D341Med (cell line): ENCODE measurements at regions not wholly inside any gene's neighbourhood (a gene's known extent, or its start where the extent isn't known, plus 50 kb on each side); places are given as distances from the start of the nearest gene placed in this dataset.
A peak's percentile ranks its signal among the peaks of the same experiment; 100 is the strongest.
"Not testable (repeated sequence)": the region's sequence is repeated elsewhere in the genome, so short reads cannot be mapped to it uniquely, and the experiment has no call there.

ENCODE experiments used
- DNase-seq: peaks from one replicate; pipeline ENCODE4 v3.0.0; 2012; ENCODE audit warnings: low spot score

- DNase-seq, result not testable (repeated sequence)
Measured at GRCh38 chr9:2279138-2279537, 264.0 kb downstream of the SMARCA2 start.

DNA sequence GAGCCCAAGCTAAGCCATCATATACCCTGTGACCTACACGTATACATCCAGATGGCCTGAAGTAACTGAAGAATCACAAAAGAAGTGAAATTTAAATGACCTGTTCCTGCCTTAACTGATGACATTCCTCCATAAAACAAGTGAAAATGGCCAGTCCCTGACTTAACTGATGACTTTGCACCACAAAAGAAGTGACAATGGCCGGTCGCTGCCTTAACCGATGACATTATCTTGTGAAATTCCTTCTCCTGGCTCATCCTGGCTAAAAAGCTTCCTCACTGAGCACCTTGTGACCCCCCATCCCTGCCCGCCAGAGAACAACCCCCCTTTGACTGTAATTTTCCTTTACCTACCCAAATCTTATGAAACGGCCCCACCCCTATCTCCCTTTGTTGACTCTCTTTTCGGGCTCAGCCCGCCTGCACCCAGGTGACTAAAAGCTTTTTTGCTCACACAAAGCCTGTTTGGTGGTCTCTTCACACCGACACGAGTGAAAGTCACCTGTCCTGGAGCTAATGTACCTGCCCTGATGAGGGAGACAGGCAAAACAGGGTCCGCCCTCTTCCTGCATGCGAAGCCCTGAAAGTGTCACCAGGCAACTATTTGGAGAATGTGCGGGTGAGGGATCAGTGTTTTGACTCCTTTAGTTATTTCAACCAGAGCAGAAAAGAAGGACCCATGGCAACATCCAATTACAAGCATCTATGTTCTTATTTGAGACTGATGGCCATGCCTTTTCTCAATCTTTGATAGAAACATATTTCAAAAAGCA is 266.1 kb downstream of the SMARCA2 start:
- DNase-seq, result no peak

DNA sequence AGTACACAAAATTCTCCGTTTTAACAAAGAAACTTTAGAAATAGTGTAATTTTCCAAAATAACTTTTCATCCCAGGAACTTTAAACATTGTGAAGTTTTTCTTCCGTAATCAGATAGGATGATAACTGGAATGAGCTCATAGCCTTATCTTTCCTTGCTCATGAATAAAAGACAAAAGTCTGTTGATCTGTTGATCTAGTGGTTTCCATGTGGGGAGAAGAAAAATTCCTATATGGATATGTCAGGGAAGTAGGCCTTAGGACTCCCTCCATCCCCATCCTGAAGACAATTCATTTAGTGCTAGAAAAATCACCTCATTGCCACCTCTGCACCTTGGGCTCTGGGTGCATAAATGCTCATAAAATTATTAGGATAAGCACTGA is 266.6 kb downstream of the SMARCA2 start:
- no peak for DNase-seq

DNA sequence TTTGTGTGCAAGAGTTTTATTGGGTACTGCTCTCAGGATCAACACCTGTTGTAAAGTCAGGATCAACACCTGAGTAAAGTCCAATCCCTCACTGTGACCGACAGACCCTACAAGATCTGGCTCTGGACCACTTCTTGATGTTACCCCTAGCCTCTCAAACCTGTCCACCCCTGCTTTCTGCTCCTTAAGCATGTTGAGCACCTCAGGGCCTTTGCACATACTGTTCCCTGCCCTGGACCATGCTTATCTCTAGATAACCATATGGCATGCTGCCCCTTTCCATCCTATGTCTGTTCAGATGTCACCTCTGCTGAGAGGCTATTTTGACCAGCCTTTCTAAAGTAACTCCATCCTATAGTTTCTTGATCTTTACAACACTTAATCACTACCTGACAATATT is 269.6 kb downstream of the SMARCA2 start:
- DNase-seq, result no peak

- DNase-seq, result no peak
Measured at GRCh38 chr9:2285416-2286332, 270.5 kb downstream of the SMARCA2 start.

- no peak for DNase-seq
Measured at GRCh38 chr9:2286333-2286705, 271.2 kb downstream of the SMARCA2 start.

GRCh38 chr9:2286825-2287455 is 271.8 kb downstream of the SMARCA2 start:
- no peak for DNase-seq

GRCh38 chr9:2288309-2288708 is 273.2 kb downstream of the SMARCA2 start:
- no peak for DNase-seq

- no peak for DNase-seq
Measured at GRCh38 chr9:2289263-2289662, 274.1 kb downstream of the SMARCA2 start.

DNA sequence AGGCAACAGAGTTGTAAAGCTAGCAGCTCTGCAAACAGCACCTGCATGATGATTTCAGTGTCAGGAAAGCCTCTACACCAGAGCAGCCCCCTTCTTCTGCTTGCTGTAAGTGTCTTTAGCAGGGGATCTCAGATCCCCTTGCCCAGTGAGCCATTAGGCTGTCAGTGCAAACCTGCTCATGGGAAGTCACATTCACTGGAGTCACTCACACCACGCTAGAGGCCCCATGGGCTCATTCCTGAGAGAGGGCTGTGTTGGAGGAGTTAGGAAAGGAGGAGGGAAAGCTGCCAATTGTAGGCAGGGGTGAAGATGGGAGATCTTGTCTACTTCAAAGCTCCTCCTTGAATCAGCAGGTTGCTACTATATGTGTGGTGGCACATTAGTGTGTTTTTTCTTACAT is 275.2 kb downstream of the SMARCA2 start:
- no peak for DNase-seq

DNA sequence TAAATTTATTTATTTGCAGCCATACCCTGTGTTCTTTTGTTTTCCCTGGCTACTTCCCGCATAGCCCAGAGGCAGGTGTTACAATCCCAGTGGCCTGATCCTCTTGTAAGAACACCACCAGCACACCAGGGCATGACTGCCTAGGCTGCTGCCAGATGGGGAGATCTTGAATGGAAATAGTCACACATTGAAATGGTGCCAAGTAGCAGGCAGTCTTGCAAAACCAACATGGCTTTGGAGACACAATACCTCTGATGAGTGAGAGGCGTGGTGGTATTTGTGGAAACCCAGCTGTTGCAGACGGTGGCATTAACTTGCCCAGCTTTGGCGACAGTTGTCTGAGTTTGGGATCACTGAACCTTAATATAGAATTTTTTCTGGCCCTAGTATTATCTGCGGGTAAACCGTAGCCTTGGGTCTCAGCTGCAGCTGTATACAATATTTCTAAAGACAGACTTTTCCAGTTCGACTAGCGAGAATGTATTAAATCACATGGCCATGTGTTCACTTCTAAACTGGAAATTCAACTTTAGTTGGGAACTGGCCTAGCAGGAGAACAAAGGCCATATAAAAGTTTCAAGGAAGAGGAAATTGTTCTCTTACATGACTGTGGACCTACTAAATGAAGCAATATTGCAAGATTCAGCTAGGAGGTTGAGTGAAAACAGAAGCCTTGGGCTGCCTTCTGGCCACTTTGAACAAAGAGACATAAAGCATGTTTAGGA is 277.0 kb downstream of the SMARCA2 start:
- peak; percentile 77 for DNase-seq

- no peak for DNase-seq
Measured at GRCh38 chr9:2292733-2293132, 277.6 kb downstream of the SMARCA2 start.

- no peak for DNase-seq
Measured at GRCh38 chr9:2297771-2298170, 282.6 kb downstream of the SMARCA2 start.

GRCh38 chr9:2298217-2298616 is 283.1 kb downstream of the SMARCA2 start:
- no peak for DNase-seq

DNA sequence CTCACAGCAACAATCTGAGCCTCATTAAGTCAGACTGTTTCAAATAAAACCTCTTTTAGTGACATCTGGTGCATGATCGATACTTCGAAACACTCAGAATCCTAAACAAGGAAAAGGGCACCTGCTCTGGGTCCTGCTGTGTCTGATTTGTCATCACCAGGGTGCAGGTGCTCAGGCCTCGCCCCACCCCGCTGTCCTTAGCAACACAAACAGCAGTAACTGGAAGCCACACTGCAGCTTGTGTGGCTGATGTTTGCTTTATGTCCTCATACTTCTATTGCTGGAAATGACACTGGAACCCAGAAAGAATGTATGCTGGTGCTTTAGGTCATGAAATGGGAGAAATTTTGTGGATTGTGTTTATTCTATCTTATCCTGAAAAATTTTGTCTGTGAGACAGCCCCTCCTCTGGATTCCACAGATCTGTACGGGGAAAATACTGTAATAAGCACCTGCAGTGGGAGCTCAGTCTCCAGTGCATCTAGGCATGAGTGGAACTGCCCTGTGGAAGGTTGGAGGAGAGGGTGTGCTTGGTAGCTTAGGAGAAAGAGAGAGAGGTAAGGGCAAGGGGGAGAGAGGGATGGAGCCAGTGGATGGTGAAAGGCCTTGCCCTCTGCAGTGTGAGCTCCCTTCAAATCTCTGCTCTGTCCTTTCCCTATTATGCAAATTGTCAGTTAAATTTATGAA is 284.2 kb downstream of the SMARCA2 start:
- no peak for DNase-seq

DNA sequence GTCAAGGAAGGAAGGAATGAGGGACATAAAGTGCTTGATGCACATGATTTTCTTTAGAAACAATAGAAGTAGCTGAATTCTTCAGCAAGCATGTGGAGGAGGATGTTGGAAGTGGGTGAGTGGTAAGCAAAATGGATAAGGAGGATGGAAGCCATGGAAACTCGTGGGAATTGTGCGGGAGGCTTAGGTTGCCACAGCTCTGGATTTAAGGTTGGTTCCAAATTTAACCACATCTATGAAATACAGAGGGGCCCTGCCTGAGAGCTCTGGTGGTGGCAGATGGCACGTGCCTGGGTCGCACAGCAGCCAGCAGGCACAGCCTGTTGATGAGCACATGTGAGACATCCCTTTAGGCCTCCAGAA is 284.7 kb downstream of the SMARCA2 start:
- no peak for DNase-seq

- no peak for DNase-seq
Measured at GRCh38 chr9:2300325-2300724, 285.2 kb downstream of the SMARCA2 start.

DNA sequence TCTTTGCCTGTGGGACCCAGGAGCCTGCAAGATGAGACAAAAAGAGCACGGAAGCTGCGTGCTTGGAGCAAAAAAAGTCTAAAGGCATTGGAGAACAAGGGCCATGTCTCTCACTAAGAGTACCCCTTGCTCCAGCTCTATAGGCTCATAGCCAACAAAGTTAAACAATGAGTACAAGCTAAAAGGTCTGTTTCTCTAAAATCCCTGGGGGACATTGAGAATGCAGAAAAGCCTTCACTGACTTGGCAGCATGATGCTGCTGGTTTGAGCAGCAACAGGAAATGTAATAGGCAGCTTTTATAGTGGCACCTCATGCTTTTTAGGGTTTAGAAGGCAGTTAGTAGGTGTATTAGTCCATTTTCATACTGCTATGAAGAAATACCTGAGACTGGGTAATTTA is 287.5 kb downstream of the SMARCA2 start:
- no peak for DNase-seq

- no peak for DNase-seq
Measured at GRCh38 chr9:2303056-2303455, 287.9 kb downstream of the SMARCA2 start.

- no peak for DNase-seq
Measured at GRCh38 chr9:2307480-2307879, 292.3 kb downstream of the SMARCA2 start.

GRCh38 chr9:2311920-2312319 is 296.8 kb downstream of the SMARCA2 start:
- no peak for DNase-seq

- no peak for DNase-seq
Measured at GRCh38 chr9:2313512-2313911, 298.4 kb downstream of the SMARCA2 start.
